ENCODE measurements at regions not wholly inside any gene's neighbourhood (a gene's known extent, or its start where the extent isn't known, plus 50 kb on each side); places are given as distances from the start of the nearest gene placed in this dataset.

DNA sequence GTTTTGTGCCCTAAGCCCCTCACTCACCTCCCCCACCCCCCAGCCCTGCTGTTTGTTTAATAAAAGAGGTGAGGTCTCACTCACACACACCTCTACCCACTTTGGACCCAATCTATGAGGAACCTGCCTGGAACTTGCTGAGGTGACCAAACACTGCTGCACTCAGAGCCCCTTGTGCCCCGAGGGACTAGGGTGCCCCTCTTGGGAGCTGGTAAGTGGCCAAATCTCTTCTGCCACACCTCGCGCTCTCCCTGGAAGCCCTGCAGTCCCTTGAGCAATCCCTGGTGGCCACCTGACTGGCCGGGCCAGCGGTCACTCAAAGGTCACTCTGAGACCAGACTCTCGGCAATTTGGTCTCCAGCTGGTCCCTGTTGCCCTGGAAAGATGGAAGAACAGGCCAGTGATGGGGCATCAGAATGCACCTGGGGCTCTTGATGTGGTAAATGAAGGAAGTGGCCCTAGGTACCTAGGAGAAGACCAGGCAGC lies 157.2 kb downstream of the MED10 start (continued):
- TF ChIP-seq, protein P1, sequence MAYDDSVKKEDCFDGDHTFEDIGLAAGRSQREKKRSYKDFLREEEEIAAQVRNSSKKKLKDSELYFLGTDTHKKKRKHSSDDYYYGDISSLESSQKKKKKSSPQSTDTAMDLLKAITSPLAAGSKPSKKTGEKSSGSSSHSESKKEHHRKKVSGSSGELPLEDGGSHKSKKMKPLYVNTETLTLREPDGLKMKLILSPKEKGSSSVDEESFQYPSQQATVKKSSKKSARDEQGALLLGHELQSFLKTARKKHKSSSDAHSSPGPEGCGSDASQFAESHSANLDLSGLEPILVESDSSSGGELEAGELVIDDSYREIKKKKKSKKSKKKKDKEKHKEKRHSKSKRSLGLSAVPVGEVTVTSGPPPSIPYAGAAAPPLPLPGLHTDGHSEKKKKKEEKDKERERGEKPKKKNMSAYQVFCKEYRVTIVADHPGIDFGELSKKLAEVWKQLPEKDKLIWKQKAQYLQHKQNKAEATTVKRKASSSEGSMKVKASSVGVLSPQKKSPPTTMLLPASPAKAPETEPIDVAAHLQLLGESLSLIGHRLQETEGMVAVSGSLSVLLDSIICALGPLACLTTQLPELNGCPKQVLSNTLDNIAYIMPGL (CRISPR knock-in tag; IDR thresholded peaks at IDR 0.05), result no peak
- TF ChIP-seq EMX1 (CRISPR knock-in tag; IDR thresholded peaks at IDR 0.05) (no peak), ELF4 (CRISPR knock-in tag; IDR thresholded peaks at IDR 0.05; ENCODE audit: low read depth) (no peak), GRHL2 (CRISPR knock-in tag; IDR thresholded peaks at IDR 0.05; ENCODE audit: insufficient replicate concordance, severe bottlenecking) (no peak), ZNF423 (CRISPR knock-in tag; IDR thresholded peaks at IDR 0.05) (no peak), FOXJ3 (CRISPR knock-in tag; IDR thresholded peaks at IDR 0.05; ENCODE audit: borderline replicate concordance) (no peak), ZNF121 (CRISPR knock-in tag; IDR thresholded peaks at IDR 0.05) (no peak), SMAD4 (CRISPR knock-in tag; IDR thresholded peaks at IDR 0.05) (no peak)
- TF ChIP-seq, protein P2, sequence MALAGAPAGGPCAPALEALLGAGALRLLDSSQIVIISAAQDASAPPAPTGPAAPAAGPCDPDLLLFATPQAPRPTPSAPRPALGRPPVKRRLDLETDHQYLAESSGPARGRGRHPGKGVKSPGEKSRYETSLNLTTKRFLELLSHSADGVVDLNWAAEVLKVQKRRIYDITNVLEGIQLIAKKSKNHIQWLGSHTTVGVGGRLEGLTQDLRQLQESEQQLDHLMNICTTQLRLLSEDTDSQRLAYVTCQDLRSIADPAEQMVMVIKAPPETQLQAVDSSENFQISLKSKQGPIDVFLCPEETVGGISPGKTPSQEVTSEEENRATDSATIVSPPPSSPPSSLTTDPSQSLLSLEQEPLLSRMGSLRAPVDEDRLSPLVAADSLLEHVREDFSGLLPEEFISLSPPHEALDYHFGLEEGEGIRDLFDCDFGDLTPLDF (CRISPR knock-in tag; IDR thresholded peaks at IDR 0.05), result no peak
- TF ChIP-seq, protein P3, sequence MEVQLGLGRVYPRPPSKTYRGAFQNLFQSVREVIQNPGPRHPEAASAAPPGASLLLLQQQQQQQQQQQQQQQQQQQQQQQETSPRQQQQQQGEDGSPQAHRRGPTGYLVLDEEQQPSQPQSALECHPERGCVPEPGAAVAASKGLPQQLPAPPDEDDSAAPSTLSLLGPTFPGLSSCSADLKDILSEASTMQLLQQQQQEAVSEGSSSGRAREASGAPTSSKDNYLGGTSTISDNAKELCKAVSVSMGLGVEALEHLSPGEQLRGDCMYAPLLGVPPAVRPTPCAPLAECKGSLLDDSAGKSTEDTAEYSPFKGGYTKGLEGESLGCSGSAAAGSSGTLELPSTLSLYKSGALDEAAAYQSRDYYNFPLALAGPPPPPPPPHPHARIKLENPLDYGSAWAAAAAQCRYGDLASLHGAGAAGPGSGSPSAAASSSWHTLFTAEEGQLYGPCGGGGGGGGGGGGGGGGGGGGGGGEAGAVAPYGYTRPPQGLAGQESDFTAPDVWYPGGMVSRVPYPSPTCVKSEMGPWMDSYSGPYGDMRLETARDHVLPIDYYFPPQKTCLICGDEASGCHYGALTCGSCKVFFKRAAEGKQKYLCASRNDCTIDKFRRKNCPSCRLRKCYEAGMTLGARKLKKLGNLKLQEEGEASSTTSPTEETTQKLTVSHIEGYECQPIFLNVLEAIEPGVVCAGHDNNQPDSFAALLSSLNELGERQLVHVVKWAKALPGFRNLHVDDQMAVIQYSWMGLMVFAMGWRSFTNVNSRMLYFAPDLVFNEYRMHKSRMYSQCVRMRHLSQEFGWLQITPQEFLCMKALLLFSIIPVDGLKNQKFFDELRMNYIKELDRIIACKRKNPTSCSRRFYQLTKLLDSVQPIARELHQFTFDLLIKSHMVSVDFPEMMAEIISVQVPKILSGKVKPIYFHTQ (CRISPR knock-in tag; IDR thresholded peaks at IDR 0.05), result no peak

DNA sequence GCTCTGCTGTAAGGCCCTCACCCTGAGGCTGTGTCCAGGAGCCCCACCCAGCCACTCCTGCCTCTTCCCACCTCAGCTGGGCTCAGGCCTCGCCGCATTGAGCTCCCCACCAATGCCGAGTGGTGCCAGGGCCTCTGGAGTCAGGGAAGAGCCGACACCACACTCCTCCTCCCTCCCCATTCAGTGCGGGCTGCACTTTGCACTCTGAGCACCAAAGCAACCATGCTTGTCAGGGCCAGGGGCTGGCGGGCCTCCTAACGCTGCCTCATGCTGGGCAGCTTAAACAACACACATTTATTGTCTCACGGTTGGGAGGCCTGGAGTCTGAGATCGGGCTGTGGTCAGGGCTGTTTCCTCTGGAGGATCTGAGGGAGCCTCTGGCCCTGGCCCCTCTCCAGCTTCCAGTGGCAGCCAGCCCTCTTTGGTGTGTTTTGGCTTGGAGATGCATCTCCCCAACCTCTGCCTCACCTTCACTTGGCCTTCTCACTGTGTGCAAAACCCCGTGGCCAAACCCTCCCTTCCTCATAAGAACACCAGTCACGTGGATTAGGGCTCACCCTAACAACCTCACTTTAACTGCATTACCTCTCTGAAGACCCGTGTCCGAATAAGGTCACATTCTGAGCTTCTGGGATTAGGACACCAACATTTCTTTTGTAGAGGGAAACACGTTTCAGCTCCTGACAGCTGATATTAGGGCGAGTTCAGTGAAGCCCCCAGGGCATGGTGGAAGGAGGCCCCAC lies 157.8 kb downstream of the MED10 start:
- ATAC-seq (no peak; the same call in 1 of the 2 replicates), DNase-seq (ENCODE audit: low spot score) (no peak)
- Mint-ChIP-seq H3K36me3 (peaks cover 13% of the 10 kb centered on the region; the same call in 1 of the 2 replicates), H3K9me3 (peaks cover 24% of the 10 kb centered on the region), H3K4me3 (no peak overlapping the region), H3K4me1 (no peaks in the 10 kb centered on the region), H3K27me3 (ENCODE audit: low read depth) (peaks cover 3% of the 10 kb centered on the region; the same call in 1 of the 2 replicates), H3K27ac (no peak overlapping the region)
- no peak for TF ChIP-seq ZBTB21 (CRISPR knock-in tag; IDR thresholded peaks at IDR 0.05; ENCODE audit: borderline replicate concordance)
- TF ChIP-seq MYBL2 (CRISPR knock-in tag; IDR thresholded peaks at IDR 0.05), result no peak
- no peak for TF ChIP-seq SMAD4 (CRISPR knock-in tag; IDR thresholded peaks at IDR 0.05)
- TF ChIP-seq, protein P3 (CRISPR knock-in tag; IDR thresholded peaks at IDR 0.05), result no peak
- no peak for TF ChIP-seq ZNF396 (CRISPR knock-in tag; IDR thresholded peaks at IDR 0.05; ENCODE audit: borderline replicate concordance)
- TF ChIP-seq, protein P4, sequence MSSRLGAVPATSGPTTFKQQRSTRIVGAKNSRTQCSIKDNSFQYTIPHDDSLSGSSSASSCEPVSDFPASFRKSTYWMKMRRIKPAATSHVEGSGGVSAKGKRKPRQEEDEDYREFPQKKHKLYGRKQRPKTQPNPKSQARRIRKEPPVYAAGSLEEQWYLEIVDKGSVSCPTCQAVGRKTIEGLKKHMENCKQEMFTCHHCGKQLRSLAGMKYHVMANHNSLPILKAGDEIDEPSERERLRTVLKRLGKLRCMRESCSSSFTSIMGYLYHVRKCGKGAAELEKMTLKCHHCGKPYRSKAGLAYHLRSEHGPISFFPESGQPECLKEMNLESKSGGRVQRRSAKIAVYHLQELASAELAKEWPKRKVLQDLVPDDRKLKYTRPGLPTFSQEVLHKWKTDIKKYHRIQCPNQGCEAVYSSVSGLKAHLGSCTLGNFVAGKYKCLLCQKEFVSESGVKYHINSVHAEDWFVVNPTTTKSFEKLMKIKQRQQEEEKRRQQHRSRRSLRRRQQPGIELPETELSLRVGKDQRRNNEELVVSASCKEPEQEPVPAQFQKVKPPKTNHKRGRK (CRISPR knock-in tag; IDR thresholded peaks at IDR 0.05; ENCODE audit: borderline replicate concordance), result no peak
- no peak for TF ChIP-seq ZNF232 (CRISPR knock-in tag; IDR thresholded peaks at IDR 0.05)
- no peak for TF ChIP-seq ELF4 (CRISPR knock-in tag; IDR thresholded peaks at IDR 0.05; ENCODE audit: low read depth)
- TF ChIP-seq, protein P5, sequence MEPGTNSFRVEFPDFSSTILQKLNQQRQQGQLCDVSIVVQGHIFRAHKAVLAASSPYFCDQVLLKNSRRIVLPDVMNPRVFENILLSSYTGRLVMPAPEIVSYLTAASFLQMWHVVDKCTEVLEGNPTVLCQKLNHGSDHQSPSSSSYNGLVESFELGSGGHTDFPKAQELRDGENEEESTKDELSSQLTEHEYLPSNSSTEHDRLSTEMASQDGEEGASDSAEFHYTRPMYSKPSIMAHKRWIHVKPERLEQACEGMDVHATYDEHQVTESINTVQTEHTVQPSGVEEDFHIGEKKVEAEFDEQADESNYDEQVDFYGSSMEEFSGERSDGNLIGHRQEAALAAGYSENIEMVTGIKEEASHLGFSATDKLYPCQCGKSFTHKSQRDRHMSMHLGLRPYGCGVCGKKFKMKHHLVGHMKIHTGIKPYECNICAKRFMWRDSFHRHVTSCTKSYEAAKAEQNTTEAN (CRISPR knock-in tag; IDR thresholded peaks at IDR 0.05), result no peak
- TF ChIP-seq NFE2L1 (CRISPR knock-in tag; IDR thresholded peaks at IDR 0.05), result no peak
- no peak for TF ChIP-seq TP53 (CRISPR knock-in tag; IDR thresholded peaks at IDR 0.05)
- TF ChIP-seq, protein P6, sequence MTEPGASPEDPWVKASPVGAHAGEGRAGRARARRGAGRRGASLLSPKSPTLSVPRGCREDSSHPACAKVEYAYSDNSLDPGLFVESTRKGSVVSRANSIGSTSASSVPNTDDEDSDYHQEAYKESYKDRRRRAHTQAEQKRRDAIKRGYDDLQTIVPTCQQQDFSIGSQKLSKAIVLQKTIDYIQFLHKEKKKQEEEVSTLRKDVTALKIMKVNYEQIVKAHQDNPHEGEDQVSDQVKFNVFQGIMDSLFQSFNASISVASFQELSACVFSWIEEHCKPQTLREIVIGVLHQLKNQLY (CRISPR knock-in tag; IDR thresholded peaks at IDR 0.05), result no peak
- ChIA-PET CTCF (interaction anchor here (0.9 kb wide), 1 partner anchor 19 kb away, joined by 3 read pairs; no protein-coding TSS in a partner anchor), POLR2A (no interaction called here)
